Smooth muscle cell (in vitro differentiated cells): ENCODE measurements at regions not wholly inside any gene's neighbourhood (a gene's known extent, or its start where the extent isn't known, plus 50 kb on each side); places are given as distances from the start of the nearest gene placed in this dataset.

Source experiments
- DNase-seq: peaks from one replicate; lab custom pipeline; 2025; ENCODE audit not compliant: unreplicated experiment; lab: John Stamatoyannopoulos, UW
- H2AFZ ChIP-seq: fragments of 200-600 bp; sonication (generic); 2 replicates; pipeline ENCODE4 v1.6.0; 2016; ENCODE audit warnings: antibody characterized with exemption, low read depth, mild to moderate bottlenecking
- H3F3A ChIP-seq: fragments of 200-600 bp; sonication (generic); 2 replicates; pipeline ENCODE4 v1.6.0; 2017; ENCODE audit warnings: antibody characterized with exemption, low read depth
- H3K27ac ChIP-seq: fragments of 200-600 bp; sonication (generic); 2 replicates; pipeline ENCODE4 v1.5.1; 2016; ENCODE audit warnings: low read depth, mild to moderate bottlenecking
- H3K27me3 ChIP-seq: fragments of 200-600 bp; sonication (generic); 2 replicates; pipeline ENCODE4 v1.6.1; 2016; ENCODE audit warnings: low read depth, mild to moderate bottlenecking
- H3K36me3 ChIP-seq: fragments of 200-600 bp; sonication (generic); 2 replicates; pipeline ENCODE4 v1.5.1; 2016; ENCODE audit warnings: low read depth
- H3K4me1 ChIP-seq: fragments of 200-600 bp; sonication (generic); 2 replicates; pipeline ENCODE4 v1.5.1; 2016; ENCODE audit warnings: low read depth
- H3K4me2 ChIP-seq: fragments of 200-600 bp; sonication (generic); 2 replicates; pipeline ENCODE4 v1.6.0; 2016; ENCODE audit warnings: mild to moderate bottlenecking
- H3K4me3 ChIP-seq: fragments of 200-600 bp; sonication (generic); 2 replicates; pipeline ENCODE4 v1.5.1; 2016; ENCODE audit warnings: mild to moderate bottlenecking
- H3K79me2 ChIP-seq: fragments of 200-600 bp; sonication (generic); 2 replicates; pipeline ENCODE4 v1.6.0; 2016; ENCODE audit warnings: low read depth, mild to moderate bottlenecking
- H3K9ac ChIP-seq: fragments of 200-600 bp; sonication (generic); 2 replicates; pipeline ENCODE4 v1.6.0; 2016; ENCODE audit warnings: low read depth
- H3K9me3 ChIP-seq: fragments of 200-600 bp; sonication (generic); replicated peaks from 2 replicates; pipeline ENCODE4 v1.5.1; 2016; ENCODE audit warnings: low read depth
- H4K20me1 ChIP-seq: fragments of 200-600 bp; sonication (generic); 2 replicates; pipeline ENCODE4 v1.6.0; 2016; ENCODE audit warnings: low read depth
- CTCF ChIP-seq: fragments of 200-600 bp; sonication (generic); IDR thresholded peaks from 2 replicates; pipeline ENCODE4 v1.5.1; 2017; ENCODE audit warnings: borderline replicate concordance, mild to moderate bottlenecking, antibody characterized with exemption; ENCODE audit not compliant: insufficient read depth, poor library complexity, severe bottlenecking
- WGBS: methylation state at CpG from one replicate; pipeline ENCODE4 v1.1.7; 2016; ENCODE audit warnings: low lambda C conversion rate; 5-methylcytosine and 5-hydroxymethylcytosine counted together

GRCh38 chr3:76016111-76016510 lies 230.8 kb upstream of the ZNF717 start:
- no peaks in the 10 kb centered on the region for H3K79me2 ChIP-seq
- no peaks in the 10 kb centered on the region for H3K27me3 ChIP-seq
- H3K4me1 ChIP-seq: no peaks in the 10 kb centered on the region
- no peaks in the 10 kb centered on the region for H3K9me3 ChIP-seq
- no peaks in the 10 kb centered on the region for H3K36me3 ChIP-seq
- no peak overlapping the region for H2AFZ ChIP-seq
- TF ChIP-seq CTCF: no peak
- 85% methylated on average over 6 of the region's 6 CpGs for WGBS
- no peak overlapping the region for H3K4me2 ChIP-seq
- H3F3A ChIP-seq: no peaks in the 10 kb centered on the region
- H3K9ac ChIP-seq: no peak overlapping the region
- H4K20me1 ChIP-seq: no peaks in the 10 kb centered on the region
- no peak overlapping the region for H3K4me3 ChIP-seq
- DNase-seq: no peak
- no peak overlapping the region for H3K27ac ChIP-seq

- Histone ChIP-seq H4K20me1 (no peaks in the 10 kb centered on the region), H3F3A (no peaks in the 10 kb centered on the region), H3K4me2 (no peak overlapping the region), H3K36me3 (no peaks in the 10 kb centered on the region), H3K27ac (no peak overlapping the region), H3K4me1 (no peaks in the 10 kb centered on the region), H3K79me2 (no peaks in the 10 kb centered on the region), H2AFZ (no peak overlapping the region), H3K9ac (no peak overlapping the region), H3K27me3 (no peaks in the 10 kb centered on the region), H3K4me3 (no peak overlapping the region), H3K9me3 (no peaks in the 10 kb centered on the region)
- no peak for DNase-seq
- 81% methylated on average over 6 of the region's 6 CpGs for WGBS
- TF ChIP-seq CTCF: no peak
Observed at GRCh38 chr3:76016769-76017439, 231.6 kb upstream of the ZNF717 start.

GRCh38 chr3:76021376-76021775 lies 236.0 kb upstream of the ZNF717 start:
- no peaks in the 10 kb centered on the region for H3K9me3 ChIP-seq
- 85% methylated on average over 4 of the region's 4 CpGs for WGBS

More at GRCh38 chr3:76021376-76021775, 236.0 kb upstream of the ZNF717 start:
- Histone ChIP-seq H3K79me2 (no peaks in the 10 kb centered on the region), H3F3A (no peaks in the 10 kb centered on the region), H3K27ac (no peak overlapping the region), H2AFZ (no peak overlapping the region), H3K9ac (no peak overlapping the region), H3K4me1 (no peaks in the 10 kb centered on the region), H4K20me1 (no peaks in the 10 kb centered on the region), H3K4me2 (no peak overlapping the region), H3K4me3 (no peak overlapping the region), H3K27me3 (no peaks in the 10 kb centered on the region), H3K36me3 (no peaks in the 10 kb centered on the region)
- TF ChIP-seq CTCF: no peak
- no peak for DNase-seq
